GM12864 (cell line): ENCODE measurements at regions not wholly inside any gene's neighbourhood (a gene's known extent, or its start where the extent isn't known, plus 50 kb on each side); places are given as distances from the start of the nearest gene placed in this dataset.

ENCODE experiments used
- DNase-seq: peaks from one replicate; pipeline ENCODE4 v3.0.0-alpha.2; 2011; ENCODE audit warnings: low read depth
- H3K4me3 ChIP-seq: 2 replicates; pipeline ENCODE4 v1.5.1; 2011; ENCODE audit warnings: mild to moderate bottlenecking, low read depth, low read length, control low read depth
- TF ChIP-seq, protein P1 (sequence below): IDR thresholded peaks from 2 replicates; pipeline ENCODE4 v1.5.1; 2011; ENCODE audit warnings: low read depth, mild to moderate bottlenecking, moderate library complexity, low read length, control low read depth, inconsistent platforms; ENCODE audit errors: missing control alignments

DNA sequence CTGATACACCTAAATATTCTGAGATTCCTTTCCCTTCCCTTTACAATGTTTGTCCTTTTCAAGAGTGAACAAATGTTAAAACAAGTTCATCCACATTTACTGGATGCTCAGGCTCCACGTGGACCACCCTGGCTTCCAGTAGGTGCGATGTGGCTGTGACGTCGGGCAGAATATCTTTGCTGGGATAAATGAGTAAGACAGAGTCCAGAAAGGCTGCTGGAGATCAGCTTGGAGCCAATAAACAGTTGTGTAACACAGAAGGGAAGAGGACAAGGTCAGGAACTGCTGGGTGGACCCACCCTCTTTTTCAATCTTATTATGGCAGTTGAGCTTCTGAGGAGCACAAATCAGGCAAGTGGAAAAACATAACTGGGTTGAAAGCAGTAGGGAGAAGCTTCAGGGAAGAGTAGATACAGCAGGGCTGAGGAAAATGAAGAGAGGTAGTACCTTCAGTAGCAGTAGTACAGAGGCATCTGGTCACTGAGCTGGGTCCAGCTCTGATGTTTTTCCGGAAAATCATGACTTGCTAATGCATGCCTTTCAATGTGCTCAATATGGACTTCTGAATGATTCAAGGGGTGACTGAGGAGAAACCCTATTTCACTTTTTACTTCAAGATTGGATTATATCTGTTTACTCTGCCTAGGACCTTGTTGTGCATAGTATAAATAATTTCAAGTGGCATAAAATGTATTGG is 171.8 kb upstream of the MAD2L1 start:
- H3K4me3 ChIP-seq: no peak overlapping the region
- no peak for DNase-seq
- TF ChIP-seq, protein P1, sequence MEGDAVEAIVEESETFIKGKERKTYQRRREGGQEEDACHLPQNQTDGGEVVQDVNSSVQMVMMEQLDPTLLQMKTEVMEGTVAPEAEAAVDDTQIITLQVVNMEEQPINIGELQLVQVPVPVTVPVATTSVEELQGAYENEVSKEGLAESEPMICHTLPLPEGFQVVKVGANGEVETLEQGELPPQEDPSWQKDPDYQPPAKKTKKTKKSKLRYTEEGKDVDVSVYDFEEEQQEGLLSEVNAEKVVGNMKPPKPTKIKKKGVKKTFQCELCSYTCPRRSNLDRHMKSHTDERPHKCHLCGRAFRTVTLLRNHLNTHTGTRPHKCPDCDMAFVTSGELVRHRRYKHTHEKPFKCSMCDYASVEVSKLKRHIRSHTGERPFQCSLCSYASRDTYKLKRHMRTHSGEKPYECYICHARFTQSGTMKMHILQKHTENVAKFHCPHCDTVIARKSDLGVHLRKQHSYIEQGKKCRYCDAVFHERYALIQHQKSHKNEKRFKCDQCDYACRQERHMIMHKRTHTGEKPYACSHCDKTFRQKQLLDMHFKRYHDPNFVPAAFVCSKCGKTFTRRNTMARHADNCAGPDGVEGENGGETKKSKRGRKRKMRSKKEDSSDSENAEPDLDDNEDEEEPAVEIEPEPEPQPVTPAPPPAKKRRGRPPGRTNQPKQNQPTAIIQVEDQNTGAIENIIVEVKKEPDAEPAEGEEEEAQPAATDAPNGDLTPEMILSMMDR: no peak

DNA sequence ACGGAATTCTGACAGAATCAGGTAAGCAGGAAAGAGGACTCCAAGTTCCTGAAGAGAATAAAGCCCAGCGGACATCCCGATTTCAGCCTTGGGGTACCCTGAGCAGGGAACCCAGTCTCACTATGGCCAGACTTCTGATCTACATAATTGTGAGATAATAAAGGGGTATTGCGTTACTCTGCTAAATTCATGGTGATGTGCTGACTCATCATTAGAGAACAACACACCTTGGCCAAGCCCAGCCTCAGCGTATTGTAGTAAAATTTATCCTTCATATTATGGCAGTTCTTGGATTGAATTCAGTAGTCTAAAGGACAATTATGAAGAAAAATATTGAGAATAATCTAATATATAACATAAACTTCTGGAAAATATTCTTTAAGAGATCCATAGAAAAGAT is 170.2 kb upstream of the MAD2L1 start:
- no peak overlapping the region for H3K4me3 ChIP-seq

DNA sequence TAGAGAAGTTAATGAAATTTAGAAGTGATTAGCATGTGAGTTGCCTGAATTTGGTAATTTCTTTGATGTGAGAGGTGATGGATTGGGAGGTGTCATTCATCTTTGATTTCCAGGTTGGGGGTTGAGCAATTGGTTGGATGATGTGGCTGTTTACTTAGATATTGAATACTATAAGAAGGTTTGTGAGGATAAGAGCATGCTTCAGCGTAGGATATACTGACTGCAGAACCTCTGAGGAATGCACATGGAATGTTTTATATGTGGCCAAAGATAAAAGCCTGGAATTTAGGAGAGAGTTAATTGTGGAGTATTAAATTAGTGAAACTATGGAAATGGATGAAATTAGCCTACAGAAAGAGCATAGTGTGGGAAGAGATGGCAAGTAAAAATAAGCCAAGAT is 165.4 kb upstream of the MAD2L1 start:
- H3K4me3 ChIP-seq: no peak overlapping the region
- no peak for DNase-seq
- TF ChIP-seq, protein P1: no peak

More for the DNA sequence above, 170.2 kb upstream of the MAD2L1 start:
- DNase-seq: no peak
- TF ChIP-seq, protein P1: no peak

DNA sequence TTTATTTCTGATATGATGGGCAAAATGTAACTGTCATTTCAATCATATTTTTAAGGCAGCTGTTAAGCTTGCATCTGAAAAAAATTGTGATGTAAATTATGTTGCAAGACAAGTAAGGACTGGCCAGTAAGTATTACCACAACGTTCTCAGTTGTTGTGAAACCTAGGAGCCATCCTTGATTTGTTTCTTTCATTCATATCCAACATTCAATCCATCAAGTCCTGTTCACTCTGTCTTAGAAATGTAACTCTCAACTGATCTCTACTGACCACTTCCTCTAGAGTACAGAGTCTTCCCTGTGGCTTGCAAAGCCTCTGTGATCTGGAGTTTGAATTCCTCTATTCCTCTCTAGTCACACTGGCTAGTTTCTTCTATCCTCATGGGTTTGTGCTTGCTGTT is 161.4 kb upstream of the MAD2L1 start:
- TF ChIP-seq, protein P1: no peak

DNA sequence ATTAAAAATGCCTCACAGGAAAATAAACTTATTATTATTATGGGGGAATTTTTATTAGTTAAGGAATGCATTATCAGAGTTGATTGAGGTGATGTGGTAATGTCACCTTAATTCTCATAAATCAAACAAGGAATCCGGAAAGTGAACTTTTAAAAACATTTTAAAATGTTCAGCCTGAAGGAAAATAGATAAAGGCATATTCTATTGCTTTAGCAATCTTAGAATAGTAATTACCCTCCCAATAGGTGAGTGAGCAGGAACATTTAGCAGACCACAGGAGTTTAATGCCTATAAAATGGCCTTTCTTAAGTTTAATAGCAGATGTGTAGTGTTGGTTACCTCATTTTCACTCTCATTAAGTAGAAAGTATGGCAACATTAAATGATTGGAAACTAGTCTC is 160.9 kb upstream of the MAD2L1 start:
- DNase-seq: no peak
- no peak overlapping the region for H3K4me3 ChIP-seq
- TF ChIP-seq, protein P1: no peak

More for the DNA sequence above, 161.4 kb upstream of the MAD2L1 start:
- H3K4me3 ChIP-seq: no peak overlapping the region
- no peak for DNase-seq

DNA sequence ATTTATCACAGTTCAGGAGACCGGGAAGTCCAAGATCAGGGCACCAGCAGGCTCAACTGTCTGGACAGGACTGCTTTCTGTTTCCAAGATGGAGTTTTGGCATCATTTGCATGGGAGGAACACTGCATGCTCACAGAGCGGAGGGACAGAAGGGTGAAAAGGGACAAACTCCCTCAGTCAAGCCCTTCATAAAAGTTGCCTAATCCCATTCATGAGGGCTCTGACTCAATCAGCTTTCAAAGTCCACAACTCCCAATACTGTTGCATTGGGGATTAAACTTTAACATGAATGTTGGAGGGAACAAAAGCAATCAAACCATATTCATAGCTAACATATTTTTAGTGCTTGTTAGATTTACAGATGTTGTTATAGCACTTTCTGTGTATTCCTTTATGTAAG is 158.9 kb upstream of the MAD2L1 start:
- DNase-seq: no peak
- TF ChIP-seq, protein P1: no peak
- no peak overlapping the region for H3K4me3 ChIP-seq

DNA sequence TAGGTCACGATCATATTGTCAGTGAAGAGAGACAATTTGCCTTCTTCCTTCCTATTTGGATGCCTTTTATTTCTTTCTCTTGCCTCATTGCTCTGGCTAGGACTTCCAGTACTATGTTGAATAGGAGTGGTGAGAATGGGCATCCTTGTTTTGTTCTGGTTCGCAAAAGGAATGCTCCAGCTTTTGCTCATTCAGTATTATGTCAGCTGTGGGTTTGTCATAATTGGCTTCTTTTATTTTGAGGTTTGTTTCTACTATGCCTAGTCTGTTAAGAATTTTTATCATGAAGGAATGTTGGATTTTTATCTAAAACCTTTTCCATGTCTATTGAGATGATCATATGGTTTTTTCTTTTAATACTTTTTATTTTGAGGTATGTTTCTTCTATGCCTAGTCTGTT is 152.3 kb upstream of the MAD2L1 start:
- TF ChIP-seq, protein P1: no peak
- DNase-seq: no peak
- no peak overlapping the region for H3K4me3 ChIP-seq
